Stimulated activated CD4-positive, alpha-beta T cell treated with anti-CD3 and anti-CD28 coated beads, Interleukin-12 subunit alpha, Interleukin-12 subunit beta, amount 100 ng/mL, for 4 hours (primary cell): ENCODE measurements at regions not wholly inside any gene's neighbourhood (a gene's known extent, or its start where the extent isn't known, plus 50 kb on each side); places are given as distances from the start of the nearest gene placed in this dataset.

ENCODE experiments used
- DNase-seq: peaks from one replicate; pipeline ENCODE4 v3.0.0-alpha.2; 2020

GRCh38 chr4:111761531-111761930 is 383.7 kb upstream of the FAM241A start:
- no peak for DNase-seq

DNA sequence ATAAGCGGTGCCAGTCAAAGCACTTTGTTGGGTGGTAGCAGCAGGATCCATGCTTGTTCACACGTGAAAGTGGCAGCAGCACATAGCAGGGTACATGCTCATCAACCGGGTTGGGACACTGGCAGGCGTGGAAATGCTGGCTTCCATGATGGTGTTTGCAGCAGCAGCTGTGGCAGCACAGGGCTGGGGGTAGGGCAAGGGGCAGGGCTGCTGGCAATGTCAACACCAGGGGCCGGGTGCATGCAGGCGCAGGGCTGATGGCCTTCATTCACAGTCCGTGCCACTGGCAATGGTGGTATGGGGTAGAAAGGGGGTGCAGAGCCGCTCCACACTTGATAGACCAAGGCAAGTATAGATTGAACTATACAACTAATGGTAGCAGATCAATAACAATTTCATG is 374.7 kb upstream of the FAM241A start:
- DNase-seq = no peak

GRCh38 chr4:111773858-111774257 is 371.4 kb upstream of the FAM241A start:
- no peak for DNase-seq

DNA sequence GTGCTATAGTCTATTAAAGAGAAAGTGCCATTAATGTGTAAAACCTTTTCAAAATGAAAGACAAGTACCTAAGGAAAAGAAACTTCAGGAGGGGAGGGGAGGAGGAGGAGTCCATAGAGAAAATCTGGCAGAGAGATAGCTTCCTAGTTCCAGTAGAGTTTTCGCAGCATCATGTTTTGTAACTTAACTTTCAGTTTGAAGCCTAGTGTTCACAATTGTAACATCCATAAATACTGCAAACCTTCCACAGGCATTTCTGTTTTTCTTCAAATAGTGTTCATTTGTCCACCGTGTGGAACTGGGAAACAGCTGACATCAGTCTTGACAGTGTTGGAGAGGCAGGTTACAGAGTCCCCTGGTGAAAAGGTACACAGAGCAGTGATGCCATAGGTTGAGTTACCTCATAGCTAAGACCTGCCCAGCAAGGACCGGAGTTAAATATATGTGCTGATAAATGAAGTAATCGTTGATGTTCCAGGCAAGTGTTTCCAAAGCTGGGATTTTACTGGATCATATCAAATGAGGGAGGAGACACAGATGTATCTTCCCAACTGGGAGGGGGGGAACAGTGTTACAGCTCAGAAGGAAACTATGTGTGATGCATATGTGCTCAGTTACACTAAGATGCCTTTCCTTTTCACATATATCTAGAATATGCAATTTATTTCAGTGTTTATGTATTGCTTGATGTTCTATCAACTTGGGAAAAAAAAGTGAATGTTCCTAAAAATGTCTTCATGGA is 369.5 kb upstream of the FAM241A start:
- no peak for DNase-seq

- no peak for DNase-seq
Measured at GRCh38 chr4:111776561-111776960, 368.7 kb upstream of the FAM241A start.

- no peak for DNase-seq
Measured at GRCh38 chr4:111778543-111778942, 366.7 kb upstream of the FAM241A start.

- DNase-seq = no peak
Measured at GRCh38 chr4:111780965-111781364, 364.3 kb upstream of the FAM241A start.

GRCh38 chr4:111781611-111782010 is 363.6 kb upstream of the FAM241A start:
- no peak for DNase-seq

GRCh38 chr4:111788099-111788498 is 357.2 kb upstream of the FAM241A start:
- DNase-seq = no peak

- no peak for DNase-seq
Measured at GRCh38 chr4:111789901-111790640, 355.2 kb upstream of the FAM241A start.

- DNase-seq = no peak
Measured at GRCh38 chr4:111792632-111793031, 352.6 kb upstream of the FAM241A start.

- no peak for DNase-seq
Measured at GRCh38 chr4:111793433-111794091, 351.7 kb upstream of the FAM241A start.

DNA sequence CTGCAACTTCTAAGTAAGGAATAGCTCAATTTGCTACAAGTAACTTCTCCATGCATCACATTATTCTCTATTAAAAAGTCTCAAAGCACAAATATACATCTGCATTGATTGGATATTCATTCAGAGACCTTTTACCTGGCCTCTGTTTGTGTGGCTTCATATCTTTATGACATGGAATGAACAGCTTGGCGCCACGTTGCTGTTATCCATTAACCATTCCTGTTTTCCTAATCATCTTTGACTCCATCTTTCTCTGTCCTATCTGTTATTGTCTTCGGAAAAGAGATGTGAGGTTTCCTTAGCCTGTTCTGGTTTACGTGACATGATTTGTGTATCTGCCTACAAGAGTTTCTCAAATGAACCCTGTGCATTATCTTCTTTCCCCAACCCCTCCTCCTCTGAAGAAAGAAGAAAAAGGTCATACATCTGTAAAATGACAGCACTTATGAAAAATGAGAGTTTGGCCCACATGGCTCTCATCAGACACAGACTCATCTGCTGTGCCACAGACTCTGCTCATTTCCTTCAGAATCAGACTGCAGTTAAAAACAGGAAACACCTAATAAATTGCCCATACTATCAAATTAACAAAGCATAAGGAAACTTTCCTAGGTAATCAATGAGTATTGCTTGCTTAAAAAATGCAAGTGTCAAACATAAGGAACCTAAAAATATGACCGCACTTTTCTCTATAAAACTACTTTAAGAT is 347.6 kb upstream of the FAM241A start:
- DNase-seq = no peak

GRCh38 chr4:111798840-111799239 is 346.4 kb upstream of the FAM241A start:
- DNase-seq = no peak

DNA sequence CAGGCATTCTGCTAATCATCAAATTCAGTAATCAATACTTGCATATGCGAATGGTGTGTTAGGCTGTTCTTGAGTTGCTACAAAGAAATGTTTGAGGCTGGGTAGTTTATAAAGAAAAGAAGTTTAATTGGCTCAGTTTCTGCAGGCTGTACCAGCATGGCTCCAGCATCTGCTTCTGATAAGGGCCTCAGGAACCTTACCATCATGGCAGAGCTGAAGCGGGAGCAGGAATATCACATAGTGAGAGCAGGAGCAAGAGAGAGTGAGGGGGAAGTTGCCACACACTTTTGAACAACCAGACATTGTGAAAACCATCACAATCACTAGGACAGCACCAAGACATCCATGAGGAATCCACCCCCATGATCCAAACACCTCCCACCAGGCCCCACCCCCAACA is 344.7 kb upstream of the FAM241A start:
- no peak for DNase-seq

DNA sequence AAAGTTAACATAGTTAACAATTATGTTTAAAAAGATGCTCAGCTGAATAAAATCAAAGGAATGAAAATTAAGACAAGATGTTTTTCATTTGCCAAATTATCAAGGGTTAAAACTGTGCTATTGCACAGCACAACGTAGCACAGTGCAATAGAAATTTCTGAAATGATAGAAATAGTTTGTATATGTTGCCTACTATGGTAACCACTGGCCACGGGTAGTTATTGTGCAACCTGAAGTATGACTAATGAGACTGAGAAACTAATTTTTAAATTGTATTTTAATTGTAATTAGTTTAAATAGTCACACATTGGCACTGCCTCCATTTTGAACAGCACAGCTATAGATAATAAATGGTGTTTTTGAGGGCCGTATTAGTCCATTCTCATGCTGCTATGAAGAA is 343.1 kb upstream of the FAM241A start:
- no peak for DNase-seq

DNA sequence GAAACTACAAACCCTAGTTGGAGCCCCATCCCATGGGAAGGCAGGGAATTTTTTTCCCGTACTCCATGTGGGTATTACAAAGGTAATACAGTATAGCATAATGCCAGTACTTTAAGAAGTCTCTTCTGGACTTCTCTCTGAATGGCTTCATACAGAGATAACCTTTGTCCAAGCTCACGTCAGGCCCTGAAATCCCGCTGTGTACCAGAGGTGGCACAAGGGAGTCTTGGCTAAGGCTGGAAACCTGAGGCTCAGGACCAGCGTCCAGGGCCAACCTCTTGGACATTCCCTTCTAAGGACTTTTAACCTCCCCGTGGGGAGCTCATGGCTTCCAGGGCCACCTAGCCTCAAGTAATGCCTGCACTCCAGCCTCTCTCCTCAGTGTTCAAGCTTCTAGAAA is 338.9 kb upstream of the FAM241A start:
- DNase-seq = no peak

GRCh38 chr4:111807576-111807975 is 337.7 kb upstream of the FAM241A start:
- no peak for DNase-seq

- DNase-seq = no peak
Measured at GRCh38 chr4:111808174-111808573, 337.1 kb upstream of the FAM241A start.

- no peak for DNase-seq
Measured at GRCh38 chr4:111811661-111812060, 333.6 kb upstream of the FAM241A start.

DNA sequence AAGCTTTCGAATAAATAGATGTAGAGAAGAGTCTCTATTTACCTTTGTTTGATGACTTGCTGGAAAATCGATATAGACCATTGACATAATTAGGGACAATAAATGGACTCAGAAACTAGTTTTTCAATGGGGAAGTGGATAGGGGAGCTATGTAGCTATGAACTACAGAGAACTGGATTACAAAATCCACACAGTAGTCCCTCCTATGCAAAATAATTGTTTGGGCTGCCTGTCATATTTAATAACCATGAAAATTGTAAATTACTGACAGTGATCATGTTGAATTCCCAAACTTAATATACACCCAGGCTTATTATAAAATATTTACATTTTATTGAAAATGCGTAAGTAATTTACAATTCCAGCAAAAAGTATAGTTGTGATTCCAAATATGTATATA is 333.1 kb upstream of the FAM241A start:
- no peak for DNase-seq

- no peak for DNase-seq
Measured at GRCh38 chr4:111812760-111813159, 332.5 kb upstream of the FAM241A start.

DNA sequence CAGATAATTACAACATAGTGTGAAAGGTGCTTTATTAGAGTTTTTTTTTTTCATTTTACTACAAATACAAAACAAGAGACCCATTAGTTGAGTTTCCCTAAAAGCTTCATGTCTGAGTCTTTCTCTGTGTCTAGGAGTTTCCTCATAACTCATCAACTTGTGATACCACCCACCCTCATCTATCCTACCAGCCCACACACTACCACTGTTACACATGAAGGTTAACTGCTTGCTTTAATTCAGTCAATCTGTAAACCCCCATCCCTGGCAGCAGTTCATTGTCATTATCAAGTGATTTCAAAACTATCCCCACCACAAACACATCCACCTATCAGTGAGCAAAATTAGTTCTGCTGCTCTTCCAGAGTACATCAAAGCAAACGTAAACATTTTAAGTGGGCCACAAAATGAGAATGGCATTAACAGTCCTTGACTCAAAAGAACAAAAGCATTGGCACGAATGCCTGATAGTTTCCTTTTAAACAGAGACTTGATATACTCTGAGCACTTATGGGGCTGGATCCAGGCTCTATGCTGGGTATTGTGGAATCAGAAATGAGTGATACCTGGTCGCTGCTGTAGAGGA is 331.6 kb upstream of the FAM241A start:
- no peak for DNase-seq
